ENCODE measurements at regions not wholly inside any gene's neighbourhood (a gene's known extent, or its start where the extent isn't known, plus 50 kb on each side); places are given as distances from the start of the nearest gene placed in this dataset.

DNA sequence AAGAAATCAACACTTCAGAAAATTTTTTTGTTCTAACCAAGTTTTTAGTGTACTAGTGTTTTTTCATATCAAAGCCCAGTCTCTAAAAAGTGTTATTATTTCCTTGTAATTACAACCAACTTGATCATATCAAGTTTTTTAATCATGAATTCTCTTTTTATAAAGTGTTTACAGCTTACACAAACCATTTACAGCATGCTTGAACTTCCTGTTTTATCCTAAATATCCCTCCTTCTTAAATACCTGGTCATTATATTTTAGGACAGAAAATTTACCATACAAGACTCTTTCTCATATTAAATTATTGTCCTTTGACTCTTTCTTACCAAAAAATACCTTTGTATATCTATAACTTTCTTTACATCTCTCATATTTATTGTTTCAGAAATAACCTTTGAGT lies 89.4 kb upstream of the NPY2R start:
- peaks cover 9% of the 10 kb centered on the region; the same call in 1 of the 2 replicates for H3K9me3 ChIP-seq (ENCODE audit: insufficient read depth, low read length)
- no peaks in the 10 kb centered on the region for H3K4me1 ChIP-seq (ENCODE audit: low read length)
- H3K27me3 ChIP-seq (ENCODE audit: low read depth, low read length), result no peaks in the 10 kb centered on the region
- H3K4me3 ChIP-seq (ENCODE audit: low read length), result no peak overlapping the region
- H3K36me3 ChIP-seq (replicated peaks; ENCODE audit: low read depth, low read length), result peaks cover 3% of the 10 kb centered on the region
- H3K27ac ChIP-seq (ENCODE audit: low read length), result no peak overlapping the region
- no peaks in the 10 kb centered on the region for H3K79me2 ChIP-seq (ENCODE audit: low read length)
- no peak overlapping the region for H3K4me2 ChIP-seq (ENCODE audit: low read length)
- H2AFZ ChIP-seq (ENCODE audit: low read depth, low read length), result no peak overlapping the region
- no peaks in the 10 kb centered on the region for H4K20me1 ChIP-seq (ENCODE audit: insufficient read depth, low read length)
- no peak overlapping the region for H3K9ac ChIP-seq (ENCODE audit: low read length)
- TF ChIP-seq EZH2phosphoT487 (IDR thresholded peaks at IDR 0.05; ENCODE audit: low read depth) (no peak), CTCF (IDR thresholded peaks at IDR 0.05; ENCODE audit: low read depth, low read length) (no peak)

DNA sequence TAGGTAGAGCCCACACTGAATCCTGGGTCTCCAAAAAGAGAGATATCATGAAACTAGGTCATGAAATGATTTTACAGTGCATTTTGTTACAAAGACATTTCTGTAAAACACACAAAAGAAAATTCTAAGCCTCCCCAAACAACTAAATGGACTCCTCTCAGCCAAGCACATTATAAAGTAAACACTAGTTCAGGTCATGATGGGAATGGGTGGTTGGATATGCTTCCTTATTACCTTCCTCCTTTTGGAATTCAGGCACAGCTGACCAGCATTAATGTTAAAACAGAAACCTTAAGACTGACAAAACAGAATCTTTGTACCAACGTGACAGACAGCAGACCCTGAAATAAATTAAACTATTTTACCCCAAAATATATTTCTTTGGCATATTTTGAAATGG lies 87.9 kb upstream of the NPY2R start:
- TF ChIP-seq CTCF (IDR thresholded peaks at IDR 0.05; ENCODE audit: low read depth, low read length), result no peak
- TF ChIP-seq EZH2phosphoT487 (IDR thresholded peaks at IDR 0.05; ENCODE audit: low read depth), result no peak

GRCh38 chr4:155122382-155122781 lies 86.1 kb upstream of the NPY2R start:
- no peak overlapping the region for H2AFZ ChIP-seq (ENCODE audit: low read depth, low read length)
- peaks cover 3% of the 10 kb centered on the region for H3K36me3 ChIP-seq (replicated peaks; ENCODE audit: low read depth, low read length)
- H3K9me3 ChIP-seq (ENCODE audit: insufficient read depth, low read length), result peaks cover 9% of the 10 kb centered on the region; the same call in 1 of the 2 replicates
- no peak overlapping the region for H3K27ac ChIP-seq (ENCODE audit: low read length)
- no peaks in the 10 kb centered on the region for H3K4me1 ChIP-seq (ENCODE audit: low read length)
- TF ChIP-seq EZH2phosphoT487 (IDR thresholded peaks at IDR 0.05; ENCODE audit: low read depth), result no peak
- TF ChIP-seq CTCF (IDR thresholded peaks at IDR 0.05; ENCODE audit: low read depth, low read length), result no peak
- no peaks in the 10 kb centered on the region for H3K79me2 ChIP-seq (ENCODE audit: low read length)
- no peak overlapping the region for H3K4me3 ChIP-seq (ENCODE audit: low read length)
- no peaks in the 10 kb centered on the region for H3K27me3 ChIP-seq (ENCODE audit: low read depth, low read length)
- no peaks in the 10 kb centered on the region for H4K20me1 ChIP-seq (ENCODE audit: insufficient read depth, low read length)
- H3K9ac ChIP-seq (ENCODE audit: low read length), result no peak overlapping the region
- H3K4me2 ChIP-seq (ENCODE audit: low read length), result no peak overlapping the region

More for the DNA sequence above, 87.9 kb upstream of the NPY2R start:
- Histone ChIP-seq H2AFZ (ENCODE audit: low read depth, low read length) (no peak overlapping the region), H3K79me2 (ENCODE audit: low read length) (no peaks in the 10 kb centered on the region), H3K4me3 (ENCODE audit: low read length) (no peak overlapping the region), H3K36me3 (replicated peaks; ENCODE audit: low read depth, low read length) (peaks cover 3% of the 10 kb centered on the region), H3K4me1 (ENCODE audit: low read length) (no peaks in the 10 kb centered on the region), H3K27ac (ENCODE audit: low read length) (no peak overlapping the region), H3K27me3 (ENCODE audit: low read depth, low read length) (no peaks in the 10 kb centered on the region), H4K20me1 (ENCODE audit: insufficient read depth, low read length) (no peaks in the 10 kb centered on the region), H3K9me3 (ENCODE audit: insufficient read depth, low read length) (peaks cover 9% of the 10 kb centered on the region; the same call in 1 of the 2 replicates), H3K4me2 (ENCODE audit: low read length) (no peak overlapping the region), H3K9ac (ENCODE audit: low read length) (no peak overlapping the region)

DNA sequence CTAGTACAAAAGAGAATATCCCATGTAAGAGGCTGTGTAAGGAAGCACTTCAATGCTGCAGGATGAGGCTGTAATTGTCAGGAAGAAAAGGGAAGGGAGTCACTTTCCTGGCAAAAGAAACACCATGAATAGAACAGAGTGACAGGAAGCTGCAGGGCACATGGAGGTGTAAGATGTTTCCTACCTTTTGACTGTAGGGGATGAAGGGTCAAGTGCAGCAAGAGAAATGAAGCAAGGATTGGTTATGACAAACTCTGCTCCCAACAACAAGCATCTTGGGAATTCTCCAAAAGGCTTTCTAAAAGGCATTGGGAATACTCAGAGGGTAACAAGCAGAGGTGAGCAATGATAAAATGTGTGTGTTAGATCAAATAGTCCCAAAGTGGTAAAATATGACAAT lies 74.3 kb upstream of the NPY2R start:
- Histone ChIP-seq H3K4me1 (ENCODE audit: low read length) (no peaks in the 10 kb centered on the region), H3K36me3 (replicated peaks; ENCODE audit: low read depth, low read length) (no peaks in the 10 kb centered on the region), H3K4me3 (ENCODE audit: low read length) (no peak overlapping the region), H4K20me1 (ENCODE audit: insufficient read depth, low read length) (no peaks in the 10 kb centered on the region), H3K27me3 (ENCODE audit: low read depth, low read length) (no peaks in the 10 kb centered on the region), H3K9me3 (ENCODE audit: insufficient read depth, low read length) (no peaks in the 10 kb centered on the region), H3K27ac (ENCODE audit: low read length) (no peak overlapping the region), H3K79me2 (ENCODE audit: low read length) (no peaks in the 10 kb centered on the region), H3K4me2 (ENCODE audit: low read length) (no peak overlapping the region), H2AFZ (ENCODE audit: low read depth, low read length) (no peak overlapping the region), H3K9ac (ENCODE audit: low read length) (no peak overlapping the region)
- TF ChIP-seq CTCF (IDR thresholded peaks at IDR 0.05; ENCODE audit: low read depth, low read length) (no peak), EZH2phosphoT487 (IDR thresholded peaks at IDR 0.05; ENCODE audit: low read depth) (no peak)
